GM12872 (cell line): ENCODE measurements at regions not wholly inside any gene's neighbourhood (a gene's known extent, or its start where the extent isn't known, plus 50 kb on each side); places are given as distances from the start of the nearest gene placed in this dataset.

ENCODE experiments used
- CTCF ChIP-seq: IDR thresholded peaks from 3 replicates; pipeline ENCODE4 v1.5.1; 2011; ENCODE audit warnings: low read depth, mild to moderate bottlenecking, low read length, moderate library complexity; ENCODE audit not compliant: insufficient read depth

DNA sequence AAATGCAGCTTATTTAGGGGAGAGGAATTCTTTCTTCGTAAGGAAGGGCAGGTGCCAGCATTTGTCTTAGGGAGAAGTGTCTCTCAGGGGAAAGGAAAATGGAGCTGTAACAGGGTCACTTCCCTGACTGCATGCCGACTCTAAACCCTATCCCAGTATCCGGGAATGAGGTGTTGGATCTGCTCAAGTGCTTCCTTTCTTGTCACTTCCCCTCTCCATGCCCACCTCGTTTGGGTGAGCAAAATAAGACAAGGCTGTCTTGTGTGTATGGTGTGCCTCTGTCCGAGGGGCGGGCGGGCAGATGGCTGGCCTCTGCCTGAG lies 230.1 kb upstream of the TPM1 start:
- no peak for TF ChIP-seq CTCF

DNA sequence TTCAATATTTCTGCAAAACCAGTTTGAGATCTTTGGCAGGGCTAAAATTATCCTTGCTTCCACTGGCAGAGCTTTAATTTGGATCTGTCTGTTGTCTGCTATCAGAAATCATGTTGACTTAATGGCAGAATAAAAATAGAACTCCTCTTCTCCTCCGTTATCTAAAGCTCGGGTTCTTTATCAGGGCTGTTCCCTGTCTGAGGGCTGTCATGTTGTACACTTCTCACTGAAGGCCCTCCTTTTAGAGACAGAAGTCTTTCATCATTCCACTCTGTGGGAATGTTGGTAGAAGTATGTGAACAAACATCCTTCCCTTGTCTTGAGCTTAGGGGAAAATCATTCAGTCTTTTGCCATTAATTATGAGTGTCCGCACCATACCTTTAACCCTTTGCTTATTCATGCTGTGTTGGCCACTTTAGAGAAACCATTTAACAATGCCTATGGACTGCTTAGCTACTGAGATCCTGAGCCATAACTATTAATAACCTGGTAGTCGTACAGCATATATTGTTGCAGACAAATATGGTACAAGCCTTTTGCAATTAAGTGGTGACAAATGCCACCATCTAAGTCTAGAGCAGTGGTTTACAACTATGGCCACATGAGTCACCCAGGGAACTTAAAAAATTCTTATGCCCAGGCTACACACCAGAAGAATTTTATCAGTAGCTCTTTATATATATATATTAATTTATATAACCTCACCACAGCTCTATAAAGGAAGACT lies 226.0 kb upstream of the TPM1 start:
- TF ChIP-seq CTCF, result no peak

DNA sequence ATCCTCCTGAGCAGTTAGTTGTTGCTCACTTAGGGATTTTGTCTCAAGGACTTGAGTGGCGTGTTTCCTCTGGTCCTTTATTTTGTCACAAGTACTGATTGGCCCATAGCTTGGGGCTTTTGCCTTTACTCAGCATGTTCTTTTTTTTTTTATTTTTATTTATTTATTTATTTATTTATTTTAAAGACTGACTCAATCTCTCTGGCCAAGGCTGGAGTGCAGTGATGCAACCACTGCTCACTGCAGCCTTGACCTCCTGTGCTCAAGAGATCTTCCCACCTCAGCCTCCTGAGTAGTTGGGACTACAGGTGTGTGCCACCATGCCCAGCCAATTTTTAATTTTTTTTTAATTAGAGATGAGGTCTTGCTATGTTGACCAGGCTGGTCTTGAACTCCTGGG lies 223.9 kb upstream of the TPM1 start:
- no peak for TF ChIP-seq CTCF

- no peak for TF ChIP-seq CTCF
Observed at GRCh38 chr15:62821384-62822131, 221.0 kb upstream of the TPM1 start.

DNA sequence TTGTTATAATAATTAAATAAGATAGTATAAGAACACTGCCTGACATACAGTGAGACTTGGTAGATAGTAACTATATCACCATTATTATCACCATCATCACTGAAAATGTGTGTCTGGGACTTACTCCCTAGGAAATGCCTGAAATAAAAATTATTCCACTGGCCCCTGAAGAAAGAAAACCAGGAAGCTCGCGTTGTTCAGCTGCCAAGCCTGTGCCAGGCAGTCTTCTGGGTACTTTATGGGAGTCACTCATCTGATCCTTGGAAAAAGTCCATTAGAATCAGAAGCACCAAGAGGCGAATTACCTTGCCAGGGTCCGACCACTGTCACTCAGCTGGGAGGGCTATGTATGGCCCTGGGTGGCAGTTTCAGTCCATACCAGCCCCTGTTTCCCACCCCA lies 220.3 kb upstream of the TPM1 start:
- TF ChIP-seq CTCF, result no peak

- TF ChIP-seq CTCF, result no peak
Observed at GRCh38 chr15:62823561-62823960, 219.0 kb upstream of the TPM1 start.

DNA sequence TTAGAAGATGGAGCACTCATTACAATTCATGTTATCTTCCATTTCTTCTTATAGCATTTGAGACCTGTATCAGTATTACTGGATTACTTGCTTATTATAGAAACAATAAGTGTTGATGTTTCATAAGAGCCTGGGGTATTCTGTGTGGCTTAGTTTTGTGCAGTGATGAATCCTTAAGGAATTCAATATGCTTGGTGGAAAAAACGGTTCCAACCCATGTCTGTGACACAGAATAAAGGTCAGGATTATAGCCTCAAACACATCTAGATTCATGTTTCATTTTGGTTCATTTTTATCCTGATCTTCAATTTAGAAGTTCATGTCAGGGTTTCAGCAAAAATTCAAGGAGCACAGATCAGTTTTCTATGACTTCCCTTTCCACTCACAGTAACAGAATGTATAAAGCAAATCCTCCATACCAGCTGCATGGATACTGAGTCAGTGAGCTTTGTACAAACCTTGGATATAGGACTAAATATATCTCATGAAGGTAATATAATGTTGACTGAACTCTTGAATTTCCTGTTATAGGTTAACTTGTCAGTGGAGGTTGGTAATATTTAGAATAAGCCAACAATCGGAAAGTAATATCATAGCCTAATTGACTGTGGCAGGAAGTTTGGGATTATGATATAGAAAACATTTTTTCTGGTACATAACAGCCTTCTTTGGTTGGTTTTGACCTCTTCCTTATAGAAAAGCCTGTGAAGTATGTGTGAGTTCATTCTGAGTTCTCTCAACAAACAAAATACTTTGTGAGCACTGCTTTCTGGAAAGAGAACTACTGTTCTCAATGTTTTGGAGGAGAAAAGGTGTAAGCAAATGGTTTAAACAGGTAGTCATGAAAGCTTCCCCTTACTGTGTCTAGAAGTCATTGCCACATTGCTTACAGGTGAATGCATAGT lies 218.2 kb upstream of the TPM1 start:
- TF ChIP-seq CTCF, result no peak
